Spinal cord (tissue), 9 donors: ENCODE measurements at regions not wholly inside any gene's neighbourhood (a gene's known extent, or its start where the extent isn't known, plus 50 kb on each side); places are given as distances from the start of the nearest gene placed in this dataset.

Source experiments
- DNase-seq, 6 donors: peaks; one replicate each; pipeline versions ENCODE4 v3.0.0 to v3.0.0-alpha.2; 2013 to 2015; ENCODE audit warnings: low spot score in 6 of 6, low read depth in 4 of 6
- H3K27ac ChIP-seq: one replicate; pipeline ENCODE4 v1.5.1; 2013; ENCODE audit warnings: low read depth, low read length, control low read depth
- H3K27me3 ChIP-seq: one replicate; pipeline ENCODE4 v1.6.1; 2013; ENCODE audit warnings: low read length; ENCODE audit not compliant: control insufficient read depth, insufficient read depth
- H3K36me3 ChIP-seq: one replicate; pipeline ENCODE4 v1.6.1; 2013; ENCODE audit warnings: low read length; ENCODE audit not compliant: control insufficient read depth, insufficient read depth
- H3K4me1 ChIP-seq: one replicate; pipeline ENCODE4 v1.6.1; 2013; ENCODE audit warnings: low read length; ENCODE audit not compliant: control insufficient read depth, insufficient read depth
- H3K4me3 ChIP-seq: one replicate; pipeline ENCODE4 v1.5.1; 2013; ENCODE audit warnings: low read depth, low read length, control low read depth
- H3K9me3 ChIP-seq: one replicate; pipeline ENCODE4 v1.6.1; 2013; ENCODE audit warnings: low read length; ENCODE audit not compliant: control insufficient read depth, insufficient read depth
- WGBS: methylation state at CpG from one replicate; pipeline ENCODE4 v1.1.5; 2013; ENCODE audit warnings: missing lambda C conversion rate; ENCODE audit not compliant: insufficient coverage; 5-methylcytosine and 5-hydroxymethylcytosine counted together
- donor health status: healthy.

DNA sequence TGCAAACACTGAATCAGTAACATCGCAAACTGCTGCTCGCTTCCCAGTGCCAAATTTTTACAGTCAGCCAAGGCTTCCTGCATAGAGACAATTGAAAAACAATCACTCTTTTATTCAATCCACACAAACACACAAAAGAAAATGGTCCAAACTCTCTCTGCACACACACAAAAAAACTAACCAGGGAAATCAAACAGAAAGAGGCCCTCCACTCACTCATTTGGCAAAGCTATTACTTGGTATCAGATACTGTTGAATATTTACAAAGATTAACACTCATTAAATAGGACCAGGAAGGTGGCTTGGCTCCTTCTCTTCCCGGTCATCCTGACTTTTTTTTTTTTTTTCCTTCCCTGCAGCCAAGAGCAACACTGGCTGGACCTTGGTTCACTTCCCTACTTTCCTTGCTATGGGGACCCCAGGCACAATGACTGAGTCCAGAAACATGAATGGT lies 62.4 kb upstream of the SPATA12 start:
- peaks cover under 1% of the 10 kb centered on the region for H3K36me3 ChIP-seq
- H3K9me3 ChIP-seq: no peaks in the 10 kb centered on the region
- 30% methylated on average over 3 of the region's 3 CpGs for WGBS
- no peak overlapping the region for H3K27ac ChIP-seq
- H3K4me3 ChIP-seq: no peak overlapping the region
- H3K27me3 ChIP-seq: no peaks in the 10 kb centered on the region
- DNase-seq: peak in 1 of 6 donors; percentile 51
- peaks cover 7% of the 10 kb centered on the region for H3K4me1 ChIP-seq

- H3K4me3 ChIP-seq: no peak overlapping the region
- no peaks in the 10 kb centered on the region for H3K27me3 ChIP-seq
- DNase-seq: no peak
- H3K4me1 ChIP-seq: peaks cover 7% of the 10 kb centered on the region
- no peak overlapping the region for H3K27ac ChIP-seq
- 83% methylated on average over 2 of the region's 5 CpGs for WGBS
- H3K9me3 ChIP-seq: no peaks in the 10 kb centered on the region
- no peaks in the 10 kb centered on the region for H3K36me3 ChIP-seq
Observed at GRCh38 chr3:56997675-56998074, 62.8 kb upstream of the SPATA12 start.

GRCh38 chr3:56997041-56997440 lies 63.4 kb upstream of the SPATA12 start:
- H3K27me3 ChIP-seq: no peaks in the 10 kb centered on the region
- H3K9me3 ChIP-seq: no peaks in the 10 kb centered on the region
- no peak overlapping the region for H3K4me3 ChIP-seq
- peaks cover 7% of the 10 kb centered on the region for H3K4me1 ChIP-seq
- H3K36me3 ChIP-seq: no peaks in the 10 kb centered on the region
- DNase-seq: no peak
- no peak overlapping the region for H3K27ac ChIP-seq
- WGBS: 100% methylated on average over 3 of the region's 3 CpGs

DNA sequence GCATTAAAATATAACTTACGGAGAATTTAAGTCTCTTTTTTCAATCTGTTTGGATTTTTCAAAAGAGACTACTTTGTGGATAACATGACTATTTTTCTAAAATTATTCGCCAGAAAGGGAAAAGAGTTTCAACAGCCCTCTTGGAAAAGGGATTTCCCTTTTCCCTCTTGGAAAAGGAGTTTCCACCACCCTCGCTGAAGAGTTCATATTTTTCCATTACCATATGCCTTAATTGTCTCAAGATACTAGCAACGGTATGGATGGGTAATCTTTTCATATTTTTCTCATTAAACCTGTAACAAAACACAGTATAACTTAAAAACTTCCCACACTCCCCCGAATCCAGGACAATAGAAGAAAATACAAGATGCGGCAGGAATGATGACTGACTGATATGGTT lies 66.1 kb upstream of the SPATA12 start:
- no CpG with 5 or more reads among the region's 6 CpGs for WGBS
- Histone ChIP-seq H3K36me3 (no peaks in the 10 kb centered on the region), H3K27ac (no peak overlapping the region), H3K27me3 (peaks cover 2% of the 10 kb centered on the region), H3K4me1 (peaks cover 13% of the 10 kb centered on the region), H3K4me3 (no peak overlapping the region), H3K9me3 (no peaks in the 10 kb centered on the region)
- DNase-seq: no peak

- no peak for DNase-seq
- no peak overlapping the region for H3K4me3 ChIP-seq
- H3K27ac ChIP-seq: no peak overlapping the region
- peaks cover 2% of the 10 kb centered on the region for H3K27me3 ChIP-seq
- 65% methylated on average over 2 of the region's 3 CpGs for WGBS
- H3K4me1 ChIP-seq: peaks cover 22% of the 10 kb centered on the region
- no peaks in the 10 kb centered on the region for H3K36me3 ChIP-seq
- H3K9me3 ChIP-seq: no peaks in the 10 kb centered on the region
Observed at GRCh38 chr3:56990641-56991015, 69.8 kb upstream of the SPATA12 start.

DNA sequence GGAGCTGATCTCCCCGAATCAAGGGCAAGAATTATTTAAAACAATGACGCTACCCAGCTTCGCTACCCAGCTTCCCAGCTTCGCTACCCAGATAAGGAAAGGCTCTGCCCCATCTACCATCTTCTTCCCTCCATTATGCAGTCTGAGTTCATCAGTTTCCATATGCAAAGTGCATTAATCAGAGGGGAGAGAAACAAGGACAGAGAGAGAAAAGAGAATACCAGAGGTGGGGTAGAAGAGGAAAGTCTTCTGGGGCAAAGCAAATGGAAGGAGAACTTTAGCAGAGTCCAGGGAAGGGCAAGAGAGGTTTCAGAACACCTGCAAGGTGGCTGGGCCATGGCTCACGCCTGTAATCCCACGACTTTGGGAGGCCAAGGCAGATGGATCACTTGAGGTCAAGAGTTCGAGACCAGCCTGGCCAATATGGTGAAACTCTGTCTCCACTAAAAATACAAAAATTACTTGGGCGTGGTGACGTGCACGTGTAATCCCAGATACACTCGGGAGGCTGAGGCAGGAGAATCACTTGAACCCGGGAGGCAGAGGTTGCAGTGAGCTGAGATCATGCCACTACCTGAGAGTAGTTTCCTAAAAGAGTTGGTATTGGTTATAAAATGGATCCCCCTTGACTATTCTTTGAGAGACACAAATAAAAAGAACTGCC lies 70.4 kb upstream of the SPATA12 start:
- H3K27me3 ChIP-seq: peaks cover 2% of the 10 kb centered on the region
- no peaks in the 10 kb centered on the region for H3K9me3 ChIP-seq
- 77% methylated on average over 6 of the region's 12 CpGs for WGBS
- no peaks in the 10 kb centered on the region for H3K36me3 ChIP-seq
- DNase-seq: no peak
- H3K4me1 ChIP-seq: peaks cover 25% of the 10 kb centered on the region
- no peak overlapping the region for H3K4me3 ChIP-seq
- no peak overlapping the region for H3K27ac ChIP-seq

DNA sequence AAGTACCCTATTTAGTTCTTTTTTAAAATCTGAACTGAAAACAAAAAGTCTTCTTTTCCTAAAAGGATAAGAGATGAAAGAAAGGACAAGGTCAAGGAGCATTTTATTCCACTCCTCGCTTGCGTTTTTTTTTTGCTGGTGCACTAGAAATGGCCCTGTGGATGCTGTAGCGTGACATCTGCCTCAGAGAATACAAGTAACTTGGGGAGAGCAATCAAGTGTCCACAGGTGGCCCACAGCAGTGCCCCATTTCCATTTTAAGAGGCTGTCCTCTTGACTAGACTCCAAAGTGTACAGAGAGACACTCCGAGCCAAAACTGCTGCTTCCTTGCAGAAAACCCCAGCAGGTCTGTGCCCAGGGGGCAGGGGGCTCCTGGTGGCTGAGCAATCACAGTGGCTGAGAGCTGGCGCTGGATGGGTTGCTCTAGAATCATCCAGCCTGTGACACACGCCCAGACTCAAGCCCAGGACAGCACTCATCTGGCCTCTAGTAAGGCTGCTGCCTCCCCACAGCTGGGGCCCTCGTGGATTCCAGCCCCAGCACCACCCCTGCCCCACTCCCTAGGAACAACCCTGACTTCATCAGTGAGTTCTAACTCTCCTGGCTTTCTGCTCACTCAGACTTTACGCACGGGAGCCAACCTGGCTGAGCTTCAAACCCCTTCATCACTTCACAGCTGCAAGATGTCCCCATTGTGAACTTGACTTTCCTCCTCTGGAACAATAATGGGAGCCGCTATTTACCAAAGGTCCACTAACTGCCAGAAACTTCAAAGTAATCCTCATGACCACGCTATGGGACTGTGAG lies 71.1 kb upstream of the SPATA12 start:
- peaks cover 2% of the 10 kb centered on the region for H3K27me3 ChIP-seq
- peak in 1 of 6 donors; percentile 61 for DNase-seq
- no peak overlapping the region for H3K27ac ChIP-seq
- H3K4me1 ChIP-seq: peaks cover 25% of the 10 kb centered on the region
- no peaks in the 10 kb centered on the region for H3K36me3 ChIP-seq
- 27% methylated on average over 9 of the region's 11 CpGs for WGBS
- H3K9me3 ChIP-seq: no peaks in the 10 kb centered on the region
- no peak overlapping the region for H3K4me3 ChIP-seq

- DNase-seq: peak; percentile 71 to 98 (median 88)
Observed at GRCh38 chr3:56988458-56989168, 71.9 kb upstream of the SPATA12 start.

GRCh38 chr3:56987238-56987895 lies 73.1 kb upstream of the SPATA12 start:
- peaks cover 25% of the 10 kb centered on the region for H3K4me1 ChIP-seq
- H3K27me3 ChIP-seq: peaks cover 2% of the 10 kb centered on the region
- H3K27ac ChIP-seq: no peak overlapping the region
- no peak overlapping the region for H3K4me3 ChIP-seq
- WGBS: 71% methylated on average over 5 of the region's 6 CpGs
- H3K9me3 ChIP-seq: no peaks in the 10 kb centered on the region
- DNase-seq: peak in 1 of 6 donors; percentile 57
- no peaks in the 10 kb centered on the region for H3K36me3 ChIP-seq

More at GRCh38 chr3:56988458-56989168, 71.9 kb upstream of the SPATA12 start:
- H3K27me3 ChIP-seq: peaks cover 2% of the 10 kb centered on the region
- H3K27ac ChIP-seq: no peak overlapping the region
- 8% methylated on average over 8 of the region's 10 CpGs for WGBS
- no peaks in the 10 kb centered on the region for H3K9me3 ChIP-seq
- H3K36me3 ChIP-seq: no peaks in the 10 kb centered on the region
- H3K4me3 ChIP-seq: no peak overlapping the region
- H3K4me1 ChIP-seq: peaks cover 25% of the 10 kb centered on the region
